Calu3 (cell line): ENCODE measurements at regions not wholly inside any gene's neighbourhood (a gene's known extent, or its start where the extent isn't known, plus 50 kb on each side); places are given as distances from the start of the nearest gene placed in this dataset.

Source experiments
- BruUV-seq: library from RNA; stranded (reverse); fragments of 400-500 nt; replicated peaks from 2 replicates; lab custom pipeline; 2021; lab: Mats Ljungman, UMichigan
- CTCF ChIA-PET: fragments of 300-600 bp; sonication (Branson Sonifier 250); formaldehyde crosslinking; loops from one replicate; lab custom pipeline; 2022; ENCODE audit warnings: antibody characterized with exemption; lab: Charles Lee
- DNase-seq: peaks from one replicate; pipeline ENCODE4 v3.0.0; 2022
- H3K27ac Mint-ChIP-seq: one replicate; pipeline ENCODE4 v1.8.0; 2022; ENCODE audit warnings: mixed read lengths; ENCODE audit not compliant: unreplicated experiment
- H3K27me3 Mint-ChIP-seq: one replicate; pipeline ENCODE4 v1.8.0; 2022; ENCODE audit warnings: mixed read lengths; ENCODE audit not compliant: unreplicated experiment
- H3K36me3 Mint-ChIP-seq: one replicate; pipeline ENCODE4 v1.8.0; 2022; ENCODE audit warnings: mild to moderate bottlenecking, moderate library complexity, mixed read lengths; ENCODE audit not compliant: insufficient read depth, unreplicated experiment
- H3K4me1 Mint-ChIP-seq: one replicate; pipeline ENCODE4 v1.8.0; 2022; ENCODE audit warnings: mild to moderate bottlenecking, low read depth, mixed read lengths; ENCODE audit not compliant: unreplicated experiment
- H3K4me3 Mint-ChIP-seq: one replicate; pipeline ENCODE4 v1.8.0; 2022; ENCODE audit warnings: mild to moderate bottlenecking, low read depth, moderate library complexity, mixed read lengths; ENCODE audit not compliant: unreplicated experiment
- H3K9me3 Mint-ChIP-seq: one replicate; pipeline ENCODE4 v1.8.0; 2022; ENCODE audit warnings: low read depth, mixed read lengths; ENCODE audit not compliant: unreplicated experiment
- CTCF ChIP-seq: fragments of 200-600 bp; IDR thresholded peaks from one replicate; pipeline ENCODE4 v1.8.0; 2022; ENCODE audit warnings: antibody characterized with exemption; ENCODE audit not compliant: unreplicated experiment
- intact Hi-C: fragments of 100-400 bp; cut with micrococcal nuclease; formaldehyde crosslinking; loops from one replicate; pipeline ENCODE4 v1.10.0; 2022; ENCODE audit not compliant: unreplicated experiment

GRCh38 chr10:33529234-33529633, 194.8 kb upstream of the NRP1 start:
- no peak for TF ChIP-seq CTCF
- CTCF ChIA-PET = no interaction called here
- DNase-seq = no peak
- Mint-ChIP-seq H3K36me3 (no peaks in the 10 kb centered on the region), H3K9me3 (no peaks in the 10 kb centered on the region), H3K4me3 (no peak overlapping the region), H3K27me3 (no peaks in the 10 kb centered on the region), H3K4me1 (no peaks in the 10 kb centered on the region), H3K27ac (no peak overlapping the region)
- intact Hi-C loops = no loop called here
- BruUV-seq = no TSS peak

- no peaks in the 10 kb centered on the region for H3K27me3 Mint-ChIP-seq
- no peaks in the 10 kb centered on the region for H3K4me1 Mint-ChIP-seq
- no TSS peak for BruUV-seq
- no peaks in the 10 kb centered on the region for H3K36me3 Mint-ChIP-seq
- intact Hi-C loops = no loop called here
- CTCF ChIA-PET = no interaction called here
- H3K27ac Mint-ChIP-seq = no peak overlapping the region
- no peak overlapping the region for H3K4me3 Mint-ChIP-seq
- DNase-seq = no peak
- H3K9me3 Mint-ChIP-seq = no peaks in the 10 kb centered on the region
- no peak for TF ChIP-seq CTCF
These were observed 190.5 kb upstream of the NRP1 start for GRCh38 chr10:33524966-33525365.

GRCh38 chr10:33524041-33524440, 189.6 kb upstream of the NRP1 start:
- no peak overlapping the region for H3K27ac Mint-ChIP-seq
- CTCF ChIA-PET = no interaction called here
- no peaks in the 10 kb centered on the region for H3K27me3 Mint-ChIP-seq
- no peak for DNase-seq
- H3K4me3 Mint-ChIP-seq = no peak overlapping the region
- no peaks in the 10 kb centered on the region for H3K36me3 Mint-ChIP-seq
- no TSS peak for BruUV-seq
- H3K9me3 Mint-ChIP-seq = no peaks in the 10 kb centered on the region
- no peaks in the 10 kb centered on the region for H3K4me1 Mint-ChIP-seq
- TF ChIP-seq CTCF = no peak
- intact Hi-C loops = no loop called here

- H3K4me1 Mint-ChIP-seq = no peaks in the 10 kb centered on the region
- no peak for TF ChIP-seq CTCF
- CTCF ChIA-PET = interaction anchor here (0.6 kb wide), 1 partner anchor 1136 kb away, joined by 4 read pairs; no protein-coding TSS in a partner anchor
- intact Hi-C loops = no loop called here
- H3K4me3 Mint-ChIP-seq = no peak overlapping the region
- BruUV-seq = no TSS peak
- H3K36me3 Mint-ChIP-seq = no peaks in the 10 kb centered on the region
- H3K27ac Mint-ChIP-seq = no peak overlapping the region
- H3K9me3 Mint-ChIP-seq = no peaks in the 10 kb centered on the region
- H3K27me3 Mint-ChIP-seq = no peaks in the 10 kb centered on the region
- no peak for DNase-seq
These were observed 188.8 kb upstream of the NRP1 start for GRCh38 chr10:33523236-33523792.
